COLO668 (cell line): ENCODE measurements at regions not wholly inside any gene's neighbourhood (a gene's known extent, or its start where the extent isn't known, plus 50 kb on each side); places are given as distances from the start of the nearest gene placed in this dataset.
A peak's percentile ranks its signal among the peaks of the same experiment; 100 is the strongest.
"Not testable (repeated sequence)": the region's sequence is repeated elsewhere in the genome, so short reads cannot be mapped to it uniquely, and the experiment has no call there.

Source experiments
- DNase-seq: peaks from one replicate; lab custom pipeline; 2025; ENCODE audit not compliant: unreplicated experiment; lab: John Stamatoyannopoulos, UW

- DNase-seq: no peak
Measured at GRCh38 chr13:50129706-50130122, 114.5 kb downstream of the KCNRG start.

- peak; percentile 70 for DNase-seq
Measured at GRCh38 chr13:50130123-50130946, 115.1 kb downstream of the KCNRG start.

GRCh38 chr13:50131920-50132903 is 117.0 kb downstream of the KCNRG start:
- DNase-seq: no peak

GRCh38 chr13:50132904-50133357 is 117.7 kb downstream of the KCNRG start:
- DNase-seq: no peak

GRCh38 chr13:50133358-50133953 is 118.2 kb downstream of the KCNRG start:
- no peak for DNase-seq

- no peak for DNase-seq
Measured at GRCh38 chr13:50136226-50136625, 121.0 kb downstream of the KCNRG start.

- DNase-seq: no peak
Measured at GRCh38 chr13:50136678-50137077, 121.4 kb downstream of the KCNRG start.

GRCh38 chr13:50139435-50139934 is 124.2 kb downstream of the KCNRG start:
- DNase-seq: not testable (repeated sequence)

GRCh38 chr13:50140153-50140552 is 124.9 kb downstream of the KCNRG start:
- no peak for DNase-seq

- no peak for DNase-seq
Measured at GRCh38 chr13:50140581-50141374, 125.5 kb downstream of the KCNRG start.

GRCh38 chr13:50141375-50141975 is 126.2 kb downstream of the KCNRG start:
- no peak for DNase-seq

- DNase-seq: no peak
Measured at GRCh38 chr13:50144246-50145160, 129.3 kb downstream of the KCNRG start.

- DNase-seq: no peak
Measured at GRCh38 chr13:50149214-50149613, 134.0 kb downstream of the KCNRG start.

- DNase-seq: no peak
Measured at GRCh38 chr13:50149932-50150331, 134.7 kb downstream of the KCNRG start.

- no peak for DNase-seq
Measured at GRCh38 chr13:50152224-50152623, 137.0 kb downstream of the KCNRG start.

- no peak for DNase-seq
Measured at GRCh38 chr13:50152655-50153309, 137.5 kb downstream of the KCNRG start.

GRCh38 chr13:50153401-50153800 is 138.2 kb downstream of the KCNRG start:
- no peak for DNase-seq

- DNase-seq: no peak
Measured at GRCh38 chr13:50153876-50154275, 138.6 kb downstream of the KCNRG start.
